Lung microvascular endothelial cell (primary cell): ENCODE measurements at regions not wholly inside any gene's neighbourhood (a gene's known extent, or its start where the extent isn't known, plus 50 kb on each side); places are given as distances from the start of the nearest gene placed in this dataset.
"Not testable (repeated sequence)": the region's sequence is repeated elsewhere in the genome, so short reads cannot be mapped to it uniquely, and the experiment has no call there.

Experiments used
- DNase-seq, 2 donors: peaks; one replicate each; pipeline versions ENCODE4 v3.0.0 to v3.0.0-alpha.2; 2010; ENCODE audit warnings: low read depth in 2 of 2

DNA sequence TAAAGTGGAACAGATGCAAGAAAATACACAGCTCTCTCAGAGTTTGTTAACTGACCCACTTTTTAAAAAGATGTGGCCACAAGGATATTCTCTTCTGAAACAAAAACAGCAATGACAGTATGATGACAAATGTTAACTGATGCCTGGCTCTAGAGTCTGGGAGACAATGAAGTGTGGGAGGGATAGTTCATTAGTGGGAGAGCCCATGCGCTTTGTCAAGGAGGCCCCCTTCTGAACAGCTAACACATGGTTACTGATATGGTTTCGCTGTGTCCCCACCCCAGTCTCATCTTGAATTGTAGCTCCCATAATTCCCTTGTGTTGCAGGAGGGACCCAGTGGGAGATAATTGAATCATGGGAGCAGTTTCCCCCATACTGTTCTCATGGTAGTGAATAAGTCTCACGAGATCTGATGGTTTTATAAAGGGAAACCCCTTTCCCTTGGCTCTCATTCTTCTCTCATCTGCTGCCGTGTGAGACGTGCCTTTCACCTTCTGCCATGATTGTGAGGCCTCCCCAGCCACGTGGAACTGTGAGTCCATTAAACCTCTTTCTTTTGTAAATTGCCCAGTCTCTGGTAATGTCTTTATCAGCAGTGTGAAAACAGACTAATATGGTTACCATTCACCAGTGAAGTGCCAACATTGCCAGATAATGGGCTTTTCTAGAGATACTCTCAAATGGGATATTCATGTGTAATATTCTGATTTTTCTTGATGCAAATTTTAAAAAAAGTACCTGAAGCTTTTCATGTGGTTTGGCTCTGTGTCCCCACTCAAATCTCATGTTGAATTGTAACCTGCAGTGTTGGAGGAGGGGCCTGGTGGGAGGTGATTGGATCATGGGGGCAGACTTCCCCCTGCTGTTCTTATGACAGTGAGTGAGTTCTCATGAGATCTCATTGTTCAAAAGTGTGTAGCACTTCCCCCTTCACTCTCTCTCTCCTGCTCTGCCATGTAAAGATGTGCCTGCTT, 435.8 kb downstream of the SHISA9 start:
- DNase-seq = not testable (repeated sequence)

DNA sequence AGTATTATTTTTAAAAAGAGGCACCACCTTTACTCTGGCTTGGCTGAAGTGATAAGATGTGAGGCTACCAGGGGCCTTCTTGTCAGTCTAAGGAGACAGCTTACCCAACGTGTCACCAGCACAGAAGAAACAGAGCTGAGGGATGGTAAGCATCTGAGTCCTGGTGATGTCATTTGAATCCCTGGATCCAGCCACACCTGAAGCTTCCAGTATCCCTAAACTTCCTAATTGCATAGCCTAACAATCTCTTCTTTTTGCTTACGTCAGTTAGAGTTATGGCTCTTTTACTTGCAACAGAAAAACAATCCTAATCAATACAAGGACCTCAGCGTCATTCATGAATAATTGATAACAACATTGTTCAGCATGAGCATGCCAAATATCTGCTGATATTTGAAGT, 436.6 kb downstream of the SHISA9 start:
- no peak for DNase-seq

DNA sequence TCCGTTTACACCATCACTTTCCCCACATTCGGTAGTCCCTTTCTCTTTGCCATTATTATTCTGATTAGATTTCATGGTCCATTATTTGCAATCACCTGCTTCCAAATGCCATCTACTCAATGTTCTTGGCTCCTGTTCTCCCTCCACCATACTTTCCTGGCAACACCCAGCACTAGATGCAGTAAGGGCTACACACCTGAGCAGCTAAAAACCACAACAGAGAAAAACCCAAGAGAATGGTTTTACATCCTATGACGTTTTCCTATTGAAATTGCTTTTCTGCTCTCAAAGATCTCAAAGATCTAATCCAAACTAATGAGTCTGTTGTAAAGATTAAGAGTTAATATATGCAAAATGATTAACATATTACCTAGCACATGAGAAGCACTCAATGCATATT, 441.3 kb downstream of the SHISA9 start:
- no peak for DNase-seq

DNA sequence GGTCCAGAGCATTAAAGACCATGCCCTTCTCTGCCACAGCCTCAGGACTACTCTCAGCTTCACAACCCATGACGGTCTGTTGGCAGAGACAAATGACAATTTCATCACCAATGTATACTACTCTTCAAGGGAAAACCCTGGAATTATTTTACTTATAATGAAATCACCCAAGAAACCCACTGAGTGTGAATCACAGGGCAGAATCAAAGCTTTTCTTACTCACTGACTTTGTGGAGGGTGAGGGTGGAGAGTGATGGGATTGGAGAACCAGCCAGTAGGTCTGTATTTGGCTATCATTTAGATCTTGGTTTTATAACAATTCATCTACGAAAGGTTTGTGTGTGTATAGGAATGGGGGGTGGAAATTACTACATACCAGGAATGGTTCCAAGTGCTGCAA, 442.6 kb downstream of the SHISA9 start:
- no peak for DNase-seq

DNA sequence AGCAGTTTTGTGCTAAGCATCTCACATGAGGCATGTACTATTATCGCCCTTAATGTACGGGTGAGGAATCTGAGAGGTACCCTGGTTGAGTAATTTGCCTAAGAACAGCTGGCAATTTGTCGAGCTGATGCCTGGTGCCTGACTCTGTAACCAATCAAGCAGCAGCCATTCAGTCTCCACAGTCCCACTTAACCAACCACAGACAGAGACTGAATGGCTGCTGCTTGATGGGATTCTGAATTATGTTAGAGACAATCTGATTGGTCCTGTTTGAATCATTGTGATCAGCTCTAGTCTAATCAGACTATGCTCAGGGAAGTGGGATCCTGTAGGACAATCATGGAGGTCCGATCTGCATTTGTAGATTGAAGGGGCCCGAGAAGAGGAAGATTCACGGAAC, 447.0 kb downstream of the SHISA9 start:
- no peak for DNase-seq

DNA sequence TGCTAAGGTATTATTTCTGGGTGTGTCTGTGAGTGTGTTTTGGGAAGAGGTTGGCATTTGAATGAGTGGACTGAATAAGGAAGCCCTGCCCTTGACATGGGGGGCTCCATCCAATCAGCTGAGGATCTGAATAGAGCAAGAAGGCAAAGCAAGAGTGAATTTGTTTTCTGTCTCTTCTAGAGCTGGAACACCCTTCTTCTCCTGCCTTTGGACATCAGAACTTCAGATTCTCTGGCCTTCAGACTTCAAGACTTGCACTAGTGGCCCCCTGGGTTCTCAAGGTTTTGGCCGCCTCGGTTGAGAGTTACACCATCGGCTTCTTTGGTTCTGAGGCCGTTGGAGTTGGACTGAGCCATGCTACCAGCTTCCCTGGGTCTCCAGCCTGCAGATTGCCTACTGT, 448.6 kb downstream of the SHISA9 start:
- no peak for DNase-seq

DNA sequence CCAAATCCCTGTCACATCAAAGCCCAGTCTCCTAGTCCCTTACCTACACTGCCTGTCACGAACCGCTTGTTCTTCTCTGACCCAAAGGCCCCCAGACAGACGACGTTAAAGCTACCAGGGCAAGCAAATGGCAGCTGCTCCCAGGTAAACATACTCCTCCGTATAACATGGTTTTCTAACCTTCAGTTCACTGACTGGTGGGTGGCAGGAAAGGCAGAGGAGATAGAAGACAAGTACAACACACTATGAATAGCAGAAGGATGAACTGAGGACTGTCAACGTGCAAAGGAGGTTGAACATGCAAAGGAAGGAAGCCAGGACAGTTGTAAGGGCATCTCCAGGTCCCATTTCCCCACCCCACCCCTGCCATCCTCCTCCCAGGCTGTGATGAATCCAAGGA, 449.8 kb downstream of the SHISA9 start:
- DNase-seq = no peak

DNA sequence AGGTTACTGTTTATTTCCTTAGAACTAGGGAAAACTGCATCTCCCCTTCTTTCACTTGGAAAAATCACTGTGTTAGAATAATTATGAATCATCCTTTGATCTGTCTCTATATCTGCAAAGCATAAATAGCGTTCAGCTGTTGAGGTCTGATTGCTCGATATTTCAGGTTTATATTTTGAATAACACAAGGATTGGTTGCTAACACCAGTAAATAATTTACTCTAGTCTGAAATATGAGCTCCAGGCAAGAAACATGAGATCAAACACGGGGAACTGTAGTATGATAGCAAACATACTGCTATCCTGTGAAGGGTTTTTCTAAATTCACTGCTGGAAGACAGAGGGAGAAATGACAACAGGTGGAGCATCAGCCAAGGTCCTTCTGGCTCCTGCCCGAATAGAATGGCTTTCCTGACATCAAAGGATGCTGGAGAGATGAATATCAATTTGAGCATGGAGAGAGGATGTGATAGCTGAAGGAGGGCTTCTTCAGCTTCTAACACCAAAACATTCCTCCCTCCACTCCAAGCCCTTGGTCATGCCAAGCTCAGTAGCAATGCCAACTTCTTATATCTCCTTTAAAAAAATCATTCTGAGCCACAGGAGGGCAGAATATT, 450.3 kb downstream of the SHISA9 start:
- no peak for DNase-seq

DNA sequence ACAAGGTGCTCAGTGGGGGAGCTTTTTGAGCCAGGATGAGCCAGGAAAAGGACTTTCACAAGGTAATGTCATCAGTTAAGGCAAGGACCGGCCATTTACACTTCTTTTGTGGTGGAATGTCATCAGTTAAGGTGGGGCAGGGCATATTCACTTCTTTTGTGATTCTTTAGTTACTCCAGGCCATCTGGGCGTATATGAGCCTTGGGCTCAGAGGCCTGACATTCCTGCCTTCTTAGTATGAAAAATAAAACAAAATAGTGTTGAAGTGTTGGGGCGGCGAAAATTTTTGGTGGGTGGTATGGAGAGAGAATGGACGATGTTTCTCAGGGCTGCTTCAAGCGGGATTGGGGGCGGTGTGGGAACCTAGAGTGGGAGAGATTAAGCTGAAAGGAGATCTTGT, 451.4 kb downstream of the SHISA9 start:
- DNase-seq = not testable (repeated sequence)

DNA sequence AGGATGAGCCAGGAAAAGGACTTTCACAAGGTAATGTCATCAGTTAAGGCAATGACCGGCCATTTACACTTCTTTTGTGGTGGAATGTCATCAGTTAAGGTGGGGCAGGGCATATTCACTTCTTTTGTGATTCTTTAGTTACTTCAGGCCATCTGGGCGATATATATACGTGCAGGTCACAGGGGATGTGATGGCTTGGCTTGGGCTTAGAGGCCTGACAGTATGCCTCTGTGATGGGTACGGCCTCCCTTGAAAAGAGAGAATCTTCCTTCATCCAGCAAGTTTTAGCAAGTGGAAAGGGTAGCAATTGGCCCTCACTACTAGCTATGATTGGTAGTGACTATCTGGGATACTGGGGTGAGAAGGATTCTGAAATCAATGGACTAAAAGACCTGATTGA, 456.4 kb downstream of the SHISA9 start:
- not testable (repeated sequence) for DNase-seq

DNA sequence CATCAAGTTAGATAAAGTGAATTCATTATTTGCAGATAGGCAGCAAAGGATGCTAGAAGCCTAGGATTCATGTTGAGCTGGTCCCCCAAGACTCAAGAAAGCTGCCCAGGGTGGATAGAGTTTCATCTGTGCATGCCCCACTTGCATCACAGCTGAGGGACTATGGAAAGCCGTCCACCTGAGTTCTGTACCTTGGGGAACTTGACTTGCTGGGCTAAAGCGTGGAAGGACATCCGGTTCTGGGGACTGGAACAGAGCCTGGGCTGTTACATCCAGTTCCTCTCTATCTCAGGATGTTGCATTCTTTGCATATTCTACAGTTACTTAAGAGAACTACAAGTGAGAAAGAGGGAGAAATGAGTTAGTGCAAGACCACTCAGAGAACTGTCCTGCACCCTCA, 458.4 kb downstream of the SHISA9 start:
- no peak for DNase-seq

DNA sequence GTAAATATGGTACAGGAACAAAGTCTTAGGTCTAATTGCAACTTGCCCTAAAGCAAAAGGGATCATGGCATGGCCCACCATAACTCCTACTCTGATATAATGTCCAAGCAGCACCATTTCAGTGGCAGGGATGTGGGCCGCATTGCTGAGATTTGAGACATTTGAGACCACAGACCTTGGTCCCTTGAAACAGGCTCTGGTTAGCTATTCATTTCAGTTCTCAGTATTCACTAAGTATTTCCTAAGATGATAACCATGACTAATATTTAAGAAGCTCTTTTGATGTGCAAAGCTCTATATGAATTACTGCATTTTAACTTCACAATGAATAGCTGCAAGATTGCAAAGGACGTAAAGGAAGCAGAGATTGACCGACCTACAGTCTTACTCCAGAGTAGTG, 471.0 kb downstream of the SHISA9 start:
- no peak for DNase-seq

DNA sequence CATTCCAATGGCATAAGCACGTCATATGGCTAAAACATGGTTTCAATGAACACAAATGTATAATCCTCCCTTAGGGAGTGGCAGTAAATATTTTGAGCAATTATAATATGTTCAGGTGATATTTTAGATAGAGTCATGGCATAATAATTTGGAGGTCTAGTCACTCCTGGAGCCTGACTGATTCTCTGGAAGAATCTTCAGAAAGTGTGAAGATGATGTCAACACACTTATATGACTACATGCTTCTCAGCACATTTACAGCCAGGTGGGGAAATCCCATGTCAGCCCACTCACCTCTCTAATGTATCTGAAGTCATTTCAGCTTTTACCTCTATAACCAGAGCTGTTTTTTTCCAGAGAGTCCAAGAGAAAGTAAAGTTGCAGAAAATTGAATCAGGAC, 474.8 kb downstream of the SHISA9 start:
- no peak for DNase-seq

DNA sequence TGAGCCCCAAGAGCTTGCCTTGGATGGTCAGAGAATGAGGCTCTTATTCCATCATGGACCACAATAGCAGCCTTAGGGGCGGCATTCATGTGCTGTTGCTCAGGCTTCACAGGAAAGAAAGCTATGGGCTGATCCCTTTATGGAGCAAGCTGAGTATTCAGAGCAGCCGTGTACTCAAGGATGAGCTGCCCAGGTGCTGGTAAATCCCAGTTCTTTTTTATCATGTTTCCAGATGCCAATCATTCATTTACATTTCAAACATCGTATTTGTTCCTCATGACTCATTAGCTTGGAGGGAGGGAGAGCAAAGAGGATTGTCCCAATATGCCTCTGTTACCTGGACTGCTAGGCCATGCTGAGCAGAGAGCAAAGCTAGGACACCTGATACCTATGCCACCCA, 475.7 kb downstream of the SHISA9 start:
- no peak for DNase-seq

DNA sequence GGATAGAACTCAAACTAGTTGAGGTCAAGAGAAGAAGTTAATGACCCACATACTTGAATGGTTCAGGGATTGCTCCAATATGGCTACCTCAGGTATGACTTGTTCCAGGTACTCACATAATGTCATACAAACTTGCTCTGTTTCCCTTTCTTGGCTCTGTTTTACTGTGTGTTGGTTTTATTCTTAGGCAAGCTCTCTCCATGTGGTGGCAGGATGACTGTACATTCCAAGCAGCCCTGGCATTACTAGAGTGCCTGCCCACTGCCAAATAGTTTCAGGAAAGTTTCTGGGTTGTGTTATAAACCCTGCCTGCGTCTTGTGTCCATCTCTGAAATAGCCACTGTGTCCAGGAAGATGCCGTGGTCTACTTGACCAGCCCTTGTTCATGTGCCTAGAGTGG, 476.8 kb downstream of the SHISA9 start:
- no peak for DNase-seq

DNA sequence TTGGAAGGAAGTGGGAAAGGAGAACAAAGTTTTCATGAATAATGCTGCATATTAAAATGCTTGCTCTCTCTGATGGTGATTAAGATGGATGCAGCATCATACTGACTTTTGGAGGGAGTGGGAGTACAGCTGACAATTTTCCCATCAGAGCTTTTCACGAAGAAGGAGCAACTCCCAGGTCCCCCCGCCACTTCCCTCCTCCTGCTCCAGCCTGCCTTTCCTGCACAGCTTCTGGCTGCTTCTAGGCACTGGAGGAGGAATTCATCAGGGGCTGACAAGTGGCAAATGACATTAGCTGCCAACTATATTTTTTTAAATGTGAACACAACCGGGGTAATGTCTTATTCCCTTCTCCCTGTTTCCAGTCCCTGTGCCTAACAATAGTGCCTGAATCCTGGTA, 477.9 kb downstream of the SHISA9 start:
- DNase-seq = no peak

DNA sequence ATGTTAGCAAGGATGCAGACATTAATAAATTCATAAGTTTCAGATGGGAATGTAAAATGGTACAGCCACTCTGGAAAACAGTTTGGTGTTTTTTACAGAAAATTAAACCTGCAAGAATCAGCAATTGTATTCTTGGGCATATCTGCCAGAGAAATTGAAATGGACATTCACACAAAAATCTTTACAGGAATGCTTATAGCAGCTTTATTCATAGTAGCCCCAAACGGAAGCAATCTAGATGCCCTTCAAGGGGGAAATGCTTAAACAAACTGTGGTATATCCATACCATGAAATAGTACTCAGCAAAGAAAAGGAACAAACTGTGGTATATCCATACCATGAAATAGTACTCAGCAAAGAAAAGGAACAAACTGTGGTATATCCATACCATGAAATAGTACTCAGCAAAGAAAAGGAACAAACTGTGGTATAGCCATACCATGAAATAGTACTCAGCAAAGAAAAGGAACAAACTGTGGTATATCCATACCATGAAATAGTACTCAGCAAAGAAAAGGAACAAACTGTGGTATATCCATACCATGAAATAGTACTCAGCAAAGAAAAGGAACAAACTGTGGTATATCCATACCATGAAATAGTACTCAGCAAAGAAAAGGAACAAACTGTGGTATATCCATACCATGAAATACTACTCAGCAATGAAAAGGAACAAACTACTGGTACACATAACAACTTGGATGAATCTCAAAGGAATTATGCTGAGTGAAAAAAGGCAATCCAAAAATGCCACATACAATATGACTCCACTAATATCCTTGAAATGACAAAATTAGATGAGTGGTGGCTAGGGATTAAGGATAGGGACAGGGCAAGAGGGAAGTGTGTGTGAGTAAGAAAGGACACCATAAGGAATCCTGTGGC, 484.0 kb downstream of the SHISA9 start:
- not testable (repeated sequence) for DNase-seq

DNA sequence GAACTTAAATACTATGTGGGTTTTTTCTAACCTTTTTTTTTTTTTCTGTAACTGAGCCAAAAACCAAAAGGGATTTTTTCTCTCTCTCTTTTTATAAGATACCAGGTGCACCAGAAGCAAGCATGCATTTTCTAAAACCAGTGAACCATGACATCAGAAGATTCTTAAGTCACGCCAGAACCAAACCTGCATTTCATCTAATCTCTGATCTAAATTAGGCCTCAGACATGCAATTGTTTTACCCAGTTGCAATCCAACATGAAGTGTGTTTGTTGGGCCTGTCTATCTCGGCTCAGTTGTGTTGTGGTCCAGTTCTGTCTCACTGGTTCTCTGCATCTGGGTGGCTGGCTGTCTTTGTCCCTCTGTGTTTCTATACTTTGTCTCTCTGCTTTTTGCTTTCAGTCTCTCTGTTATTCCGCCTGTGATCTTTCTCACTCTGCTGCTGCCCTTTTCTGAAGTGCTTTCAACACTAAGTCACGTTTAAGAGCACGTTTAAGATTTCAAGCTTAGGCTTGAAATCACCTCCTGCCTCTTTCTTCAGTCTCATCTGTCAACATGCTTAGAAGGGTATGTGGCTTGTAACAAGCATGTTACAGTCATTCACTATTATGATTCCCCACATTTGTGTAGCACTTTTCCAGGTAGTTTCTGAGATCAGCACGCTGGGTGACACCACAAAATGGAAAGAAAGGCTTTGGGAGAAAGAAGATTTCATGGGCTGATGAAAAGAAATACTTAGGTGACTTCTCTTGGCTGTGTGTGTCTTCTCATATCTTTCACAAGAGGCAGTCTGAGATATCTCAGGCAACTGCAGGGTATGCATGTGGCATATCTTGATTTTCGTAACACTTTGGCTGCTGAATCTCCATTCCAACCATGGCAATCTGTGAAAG, 488.9 kb downstream of the SHISA9 start:
- no peak for DNase-seq

DNA sequence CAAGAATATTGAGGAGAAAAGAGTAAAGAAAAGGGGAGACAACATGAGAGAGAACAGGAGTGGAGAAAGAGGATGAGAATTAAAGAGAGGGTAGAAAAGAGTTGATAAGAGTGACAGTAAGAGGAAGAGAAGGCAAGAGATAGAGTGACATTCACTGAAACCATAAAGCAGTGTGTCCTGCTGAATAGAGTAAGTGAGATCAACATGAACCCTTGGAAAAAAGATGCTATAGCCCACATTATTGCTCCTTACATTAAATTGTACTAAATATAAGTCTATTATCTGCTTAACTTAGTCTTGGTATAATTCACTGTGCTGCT, 489.5 kb downstream of the SHISA9 start:
- DNase-seq = no peak

DNA sequence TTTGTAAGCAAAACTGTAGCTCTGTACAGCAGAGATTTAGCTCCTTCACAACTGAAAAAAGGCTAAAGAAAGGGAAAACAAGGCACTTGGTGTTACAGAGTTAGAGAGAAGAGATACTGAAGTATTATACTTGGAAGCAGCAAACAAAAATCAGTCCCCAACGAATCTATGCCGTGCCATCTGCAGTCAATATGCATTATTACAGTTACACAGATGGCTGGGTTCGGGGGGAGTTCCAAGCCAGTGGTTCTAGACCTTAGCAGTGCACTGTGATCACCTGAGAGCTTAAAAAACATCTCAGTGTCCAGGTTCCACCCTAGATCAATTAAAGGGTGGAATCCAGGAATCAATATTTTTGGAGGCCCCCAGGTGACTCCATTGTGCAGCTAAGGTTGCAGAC, 489.9 kb downstream of the SHISA9 start:
- no peak for DNase-seq

DNA sequence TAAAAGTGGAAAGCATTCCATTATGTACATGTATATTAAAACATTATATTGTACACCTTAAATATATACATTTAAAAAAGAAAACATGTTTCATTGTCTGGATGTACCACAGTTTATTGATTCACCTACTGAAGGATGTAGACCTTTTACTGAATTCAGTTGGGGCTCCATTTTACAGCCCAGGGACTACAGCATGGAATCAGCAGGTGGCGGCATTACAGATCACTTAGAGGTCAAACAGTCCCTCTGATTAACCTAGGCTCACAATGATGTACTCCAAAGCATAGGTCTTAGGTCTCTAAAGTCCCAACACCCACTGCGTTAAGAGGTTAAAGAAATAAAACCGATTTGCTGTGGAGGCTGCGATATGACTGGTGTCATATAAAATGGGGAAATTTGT, 490.9 kb downstream of the SHISA9 start:
- no peak for DNase-seq
